SK-N-SH (cell line): ENCODE measurements at regions not wholly inside any gene's neighbourhood (a gene's known extent, or its start where the extent isn't known, plus 50 kb on each side); places are given as distances from the start of the nearest gene placed in this dataset.

Experiments used
- CTCF ChIA-PET: fragments of 300-600, 350-600 bp; formaldehyde crosslinking; extraction: SDS; loops from one replicate; lab custom pipeline; 2021; lab: Yijun Ruan, JAX
- POLR2A ChIA-PET: fragments of 350-600 bp; sonication (Branson Sonifier 250); formaldehyde crosslinking; extraction: SDS; loops from one replicate; lab custom pipeline; 2020; ENCODE audit warnings: antibody characterized with exemption, inconsistent platforms; lab: Yijun Ruan, JAX
- DNase-seq: peaks from one replicate; pipeline ENCODE4 v3.0.0; 2012
- H2AFZ ChIP-seq: fragments of 200-600 bp; sonication (generic); 2 replicates; pipeline ENCODE4 v1.8.1; 2016; ENCODE audit warnings: antibody characterized with exemption, mild to moderate bottlenecking, low read depth
- H3F3A ChIP-seq: fragments of 200-600 bp; sonication (generic); replicated peaks from 2 replicates; pipeline ENCODE3; 2016; ENCODE audit warnings: antibody characterized with exemption, mild to moderate bottlenecking; ENCODE audit not compliant: insufficient read depth
- H3K27ac ChIP-seq, 2 experiments: fragments of 200-500 bp in 1 of 2; fragments of 200-600 bp in 1 of 2; sonication (Bioruptor generic) in 1 of 2; sonication (generic), shearing (Covaris generic) in 1 of 2; 2 replicates each; pipeline versions ENCODE4 v1.5.1 to v1.6.1; 2014 to 2016; ENCODE audit warnings: low read depth in 2 of 2, inconsistent platforms in 1 of 2, low read length in 1 of 2, mild to moderate bottlenecking in 1 of 2, mixed read lengths in 1 of 2
- H3K27me3 ChIP-seq: fragments of 200-600 bp; sonication (generic), shearing (Covaris generic); 2 replicates; pipeline ENCODE4 v1.6.1; 2016; ENCODE audit warnings: mixed run types; ENCODE audit not compliant: insufficient read depth
- H3K36me3 ChIP-seq, 2 experiments: fragments of 200-500 bp in 1 of 2; fragments of 200-600 bp in 1 of 2; sonication (Bioruptor generic) in 1 of 2; sonication (generic) in 1 of 2; replicated peaks in 1 of 2; 2 replicates each; pipeline versions ENCODE3 to v1.5.1; 2014 to 2016; ENCODE audit warnings: low read length in 1 of 2, mild to moderate bottlenecking in 1 of 2; ENCODE audit not compliant: insufficient read depth in 2 of 2, control insufficient read depth in 1 of 2
- H3K4me1 ChIP-seq, 2 experiments: fragments of 200-500 bp in 1 of 2; fragments of 200-600 bp in 1 of 2; sonication (Bioruptor generic) in 1 of 2; sonication (generic), shearing (Covaris generic) in 1 of 2; 2 replicates each; pipeline versions ENCODE4 v1.5.1 to v1.6.1; 2014 to 2016; ENCODE audit warnings: low read depth in 1 of 2, low read length in 1 of 2, mixed run types in 1 of 2; ENCODE audit not compliant: insufficient read depth in 2 of 2, control insufficient read depth in 1 of 2
- H3K4me2 ChIP-seq: fragments of 200-600 bp; sonication (generic), shearing (Covaris generic); 2 replicates; pipeline ENCODE4 v1.6.1; 2017; ENCODE audit warnings: mixed run types
- H3K4me3 ChIP-seq, 2 experiments: fragments of 200-500 bp in 1 of 2; fragments of 200-600 bp in 1 of 2; sonication (Bioruptor generic) in 1 of 2; sonication (generic), shearing (Covaris generic) in 1 of 2; 2 replicates each; pipeline versions ENCODE4 v1.5.1 to v1.8.1; 2014 to 2016; ENCODE audit warnings: low read depth in 2 of 2, inconsistent platforms in 1 of 2, low read length in 1 of 2, mild to moderate bottlenecking in 1 of 2, mixed read lengths in 1 of 2, moderate library complexity in 1 of 2
- H3K79me2 ChIP-seq: fragments of 200-600 bp; sonication (generic); 2 replicates; pipeline ENCODE4 v1.8.1; 2017; ENCODE audit warnings: mild to moderate bottlenecking; ENCODE audit not compliant: insufficient read depth
- H3K9ac ChIP-seq: fragments of 200-600 bp; sonication (generic); 2 replicates; pipeline ENCODE4 v1.6.1; 2017; ENCODE audit warnings: mixed run types
- H3K9me2 ChIP-seq: fragments of 200-600 bp; sonication (generic); 2 replicates; pipeline ENCODE4 v1.6.1; 2017; ENCODE audit warnings: mixed run types
- H3K9me3 ChIP-seq: fragments of 200-600 bp; sonication (generic); 2 replicates; pipeline ENCODE4 v1.6.1; 2017; ENCODE audit warnings: mixed run types, mild to moderate bottlenecking, moderate library complexity
- H4K20me1 ChIP-seq: fragments of 200-600 bp; sonication (generic); 2 replicates; pipeline ENCODE4 v1.6.1; 2017; ENCODE audit warnings: mild to moderate bottlenecking, mixed run types; ENCODE audit not compliant: insufficient read depth
- CTCF ChIP-seq: fragments of 200-600 bp; sonication (generic); IDR thresholded peaks from 2 replicates; pipeline ENCODE4 v1.6.1; 2017; ENCODE audit warnings: antibody characterized with exemption, mild to moderate bottlenecking, moderate library complexity
- EP300 ChIP-seq, 2 experiments: IDR thresholded peaks; 2 replicates each; pipeline versions ENCODE4 v1.4.0 to v1.6.1; 2012; ENCODE audit warnings: borderline replicate concordance in 1 of 2, low read depth in 1 of 2, low read length in 1 of 2
- EZH2phosphoT487 ChIP-seq: fragments of 200-600 bp; sonication (generic); IDR thresholded peaks from 2 replicates; pipeline ENCODE4 v1.6.1; 2017; ENCODE audit warnings: low read depth, mixed run types, mild to moderate bottlenecking, antibody characterized with exemption, moderate library complexity, borderline replicate concordance
- FOSL2 ChIP-seq: IDR thresholded peaks from 2 replicates; pipeline ENCODE4 v1.4.0; 2012; ENCODE audit warnings: low read depth, mild to moderate bottlenecking, moderate library complexity, borderline replicate concordance
- FOXM1 ChIP-seq: IDR thresholded peaks from 2 replicates; pipeline ENCODE4 v1.4.0; 2012; ENCODE audit warnings: low read depth, mild to moderate bottlenecking
- GABPA ChIP-seq: IDR thresholded peaks from 2 replicates; pipeline ENCODE4 v1.4.0; 2012; ENCODE audit warnings: low read depth, mild to moderate bottlenecking
- JUND ChIP-seq: IDR thresholded peaks from 2 replicates; pipeline ENCODE4 v1.4.0; 2012
- MXI1 ChIP-seq: IDR thresholded peaks from 2 replicates; pipeline ENCODE4 v1.6.1; 2012; ENCODE audit warnings: mild to moderate bottlenecking, low read depth, low read length, improper control_type of control experiment
- PBX3 ChIP-seq: IDR thresholded peaks from 2 replicates; pipeline ENCODE4; 2012
- RAD21 ChIP-seq: IDR thresholded peaks from 2 replicates; pipeline ENCODE4 v1.6.1; 2012; ENCODE audit warnings: mild to moderate bottlenecking, low read length
- REST ChIP-seq: IDR thresholded peaks from 2 replicates; pipeline ENCODE4 v1.6.1; 2012; ENCODE audit warnings: mild to moderate bottlenecking, low read depth, low read length, moderate library complexity
- RXRA ChIP-seq: IDR thresholded peaks from 2 replicates; pipeline ENCODE4 v1.4.0; 2012; ENCODE audit warnings: low read depth, mild to moderate bottlenecking, borderline replicate concordance
- SIN3A ChIP-seq: IDR thresholded peaks from 2 replicates; pipeline ENCODE4 v1.6.1; 2012; ENCODE audit warnings: low read depth, mild to moderate bottlenecking, low read length, moderate library complexity, borderline replicate concordance
- TAF1 ChIP-seq: IDR thresholded peaks from 2 replicates; pipeline ENCODE4 v1.6.1; 2012; ENCODE audit warnings: low read depth, mild to moderate bottlenecking, low read length, moderate library complexity, borderline replicate concordance
- USF2 ChIP-seq: fragments of 150-350 bp; IDR thresholded peaks from 2 replicates; pipeline ENCODE4 v1.6.1; 2017; ENCODE audit warnings: antibody characterized with exemption, low read length, low read depth, borderline replicate concordance
- YY1 ChIP-seq: IDR thresholded peaks from 2 replicates; pipeline ENCODE4 v1.4.0; 2012; ENCODE audit warnings: low read depth, mild to moderate bottlenecking
- ZBTB33 ChIP-seq: IDR thresholded peaks from 2 replicates; pipeline ENCODE4 v1.4.0; 2012; ENCODE audit warnings: low read depth, borderline replicate concordance
- WGBS: methylation state at CpG from one replicate; pipeline ENCODE4 v1.1.6; 2017; ENCODE audit warnings: low lambda C conversion rate; 5-methylcytosine and 5-hydroxymethylcytosine counted together

- Histone ChIP-seq H3K79me2 (no peaks in the 10 kb centered on the region), H2AFZ (no peak overlapping the region), H3K27me3 (no peaks in the 10 kb centered on the region), H3K4me2 (no peak overlapping the region), H3K27ac (no peak overlapping the region), H4K20me1 (no peaks in the 10 kb centered on the region), H3F3A (no peaks in the 10 kb centered on the region), H3K4me3 (no peak overlapping the region), H3K9me2 (no peaks in the 10 kb centered on the region), H3K36me3 (no peaks in the 10 kb centered on the region), H3K9ac (no peak overlapping the region), H3K4me1 (no peaks in the 10 kb centered on the region), H3K9me3 (no peaks in the 10 kb centered on the region)
- POLR2A ChIA-PET: no interaction called here
- no peak for TF ChIP-seq CTCF
- WGBS: 52% methylated on average over 1 of the region's 1 CpG
- CTCF ChIA-PET: no interaction called here
- no peak for DNase-seq
Measured at GRCh38 chr3:178421069-178421468, 115.2 kb upstream of the KCNMB2 start.

GRCh38 chr3:178422406-178422805, 113.8 kb upstream of the KCNMB2 start:
- H3K36me3 ChIP-seq: no peaks in the 10 kb centered on the region
- no peak overlapping the region for H2AFZ ChIP-seq
- no peaks in the 10 kb centered on the region for H3K9me3 ChIP-seq
- H3K4me2 ChIP-seq: no peak overlapping the region
- POLR2A ChIA-PET: no interaction called here
- H3K79me2 ChIP-seq: no peaks in the 10 kb centered on the region
- no peak for TF ChIP-seq EP300 (IDR thresholded peaks at IDR 0.05; ENCODE audit: borderline replicate concordance in 1 of 2, low read depth in 1 of 2, low read length in 1 of 2)
- TF ChIP-seq FOSL2: no peak
- TF ChIP-seq SIN3A: no peak
- TF ChIP-seq YY1: no peak
- TF ChIP-seq JUND: no peak
- TF ChIP-seq TAF1: no peak
- TF ChIP-seq REST: no peak
- no peak for TF ChIP-seq RAD21
- no peak for TF ChIP-seq ZBTB33
- no peak for TF ChIP-seq FOXM1
- TF ChIP-seq MXI1: no peak
- no peak for TF ChIP-seq PBX3
- TF ChIP-seq USF2: no peak
- no peak for TF ChIP-seq GABPA
- no peak for TF ChIP-seq EZH2phosphoT487
- TF ChIP-seq RXRA: no peak
- no peaks in the 10 kb centered on the region for H3K4me1 ChIP-seq
- H4K20me1 ChIP-seq: no peaks in the 10 kb centered on the region
- DNase-seq: no peak
- CTCF ChIA-PET: interaction anchor here (0.9 to 3.6 kb wide), 3 partner anchors 12 to 21 kb away, joined by 3 to 25 read pairs (median 6); no protein-coding TSS in a partner anchor
- H3K4me3 ChIP-seq: no peak overlapping the region
- no peaks in the 10 kb centered on the region for H3K9me2 ChIP-seq
- H3K27ac ChIP-seq: no peak overlapping the region
- no peaks in the 10 kb centered on the region for H3F3A ChIP-seq
- no peak overlapping the region for H3K9ac ChIP-seq
- no peaks in the 10 kb centered on the region for H3K27me3 ChIP-seq
